ENCODE measurements at regions not wholly inside any gene's neighbourhood (a gene's known extent, or its start where the extent isn't known, plus 50 kb on each side); places are given as distances from the start of the nearest gene placed in this dataset.

DNA sequence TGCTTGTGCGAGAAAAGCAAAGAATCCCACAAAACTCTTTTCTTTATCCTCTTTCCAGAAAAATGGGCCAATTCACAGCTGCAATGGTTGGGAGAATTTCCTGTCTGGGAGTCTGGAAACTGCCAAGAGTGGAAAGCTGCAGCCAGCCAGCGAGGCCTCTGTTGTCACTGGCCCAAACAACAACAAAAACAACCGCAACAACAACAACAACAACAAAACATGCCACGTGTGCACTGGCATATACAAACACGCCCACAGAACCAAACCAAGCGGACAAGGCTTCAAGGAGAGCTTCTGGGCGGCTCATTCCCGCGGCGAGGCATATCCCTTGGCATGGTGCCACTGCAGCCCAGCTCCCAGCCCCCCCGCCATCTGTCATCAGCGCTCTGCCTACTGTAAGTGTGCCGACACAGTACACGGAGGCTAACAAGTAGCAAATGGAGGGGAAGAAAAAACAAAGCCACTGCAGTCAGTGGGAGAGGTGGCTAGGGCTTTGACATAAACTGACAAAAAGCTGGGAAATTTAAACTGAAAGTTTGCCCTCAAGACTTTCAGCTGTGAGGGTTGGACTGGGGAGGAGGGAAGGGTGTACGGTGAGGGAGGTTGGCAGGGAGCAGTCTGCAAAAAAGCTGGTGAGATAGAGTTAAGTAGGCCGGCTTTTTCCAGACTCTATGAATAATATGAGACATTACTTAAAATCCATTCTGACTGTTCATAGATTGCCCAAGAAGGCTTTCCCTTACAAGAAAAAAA, 165.0 kb upstream of the ZNF462 start:
- peak; percentile 23 to 55 for DNase-seq (ENCODE audit: low read depth in 2 of 2)

DNA sequence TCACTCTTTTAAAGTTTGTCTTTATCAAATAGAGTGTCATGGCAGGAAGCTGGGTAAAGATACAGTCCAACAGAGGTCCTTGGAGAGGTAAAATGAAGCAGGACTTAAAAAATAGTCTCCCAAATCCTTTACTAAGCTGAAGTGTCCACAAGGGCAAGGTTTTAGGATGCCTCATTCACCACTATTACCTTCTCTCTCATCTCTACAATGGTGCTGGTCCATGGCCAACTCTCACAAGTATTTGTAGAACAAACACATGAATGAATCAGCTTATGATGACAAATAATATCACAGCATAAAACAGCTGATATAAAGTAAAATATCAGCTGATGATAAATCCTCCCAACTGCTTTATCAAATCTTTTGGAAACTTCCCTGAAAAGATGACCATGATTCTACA, 162.3 kb upstream of the ZNF462 start:
- no peak for DNase-seq (ENCODE audit: low read depth in 2 of 2)

DNA sequence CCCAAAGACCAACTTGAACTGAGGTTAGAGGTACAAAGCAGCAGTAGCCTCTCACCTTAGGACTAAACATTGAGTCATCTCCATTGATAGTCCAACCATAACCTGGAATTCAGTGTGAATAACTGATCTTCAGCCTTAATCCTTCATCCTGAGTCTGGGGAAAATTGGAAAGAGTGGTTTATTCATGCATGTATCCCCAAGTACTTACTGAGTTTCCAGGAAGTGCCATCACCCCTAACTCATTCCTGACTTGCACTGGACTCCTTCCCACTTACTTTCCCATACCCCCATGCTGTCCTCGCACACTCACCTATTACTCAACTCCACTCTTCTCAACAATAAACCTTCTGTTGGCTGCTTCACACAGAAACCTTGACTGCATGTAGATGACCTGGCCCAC, 161.4 kb upstream of the ZNF462 start:
- DNase-seq (ENCODE audit: low read depth in 2 of 2) = no peak

DNA sequence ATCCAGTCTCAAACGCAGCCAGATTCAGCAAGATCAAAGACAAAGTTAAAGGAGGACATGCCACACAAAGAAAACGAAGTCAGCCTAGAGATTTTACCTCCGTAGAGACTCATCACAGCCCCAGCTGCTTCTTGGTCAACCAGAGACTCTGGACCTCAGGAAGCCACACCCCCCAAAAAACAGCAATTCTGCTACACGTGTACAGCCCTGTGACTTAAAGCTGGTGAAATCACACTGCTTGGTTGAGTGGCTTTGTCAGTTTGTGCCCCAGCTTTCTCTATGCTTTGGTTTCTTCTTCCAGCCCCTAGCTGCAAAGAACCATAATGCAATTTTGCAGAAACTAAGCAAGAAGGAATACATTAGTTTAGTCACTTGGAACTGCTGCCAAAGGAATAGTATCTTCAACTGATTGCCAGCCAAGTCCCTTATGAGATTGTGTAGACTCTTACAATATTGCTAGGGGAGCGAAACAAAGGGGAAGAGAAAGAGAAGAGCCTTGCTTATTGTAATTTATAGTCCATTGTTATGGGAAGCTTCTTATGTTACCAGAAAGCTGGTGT, 158.8 kb upstream of the ZNF462 start:
- DNase-seq (ENCODE audit: low read depth in 2 of 2) = no peak

- DNase-seq (ENCODE audit: low read depth in 2 of 2) = no peak
Observed at GRCh38 chr9:106707291-106707690, 155.7 kb upstream of the ZNF462 start.

GRCh38 chr9:106707738-106708474, 155.1 kb upstream of the ZNF462 start:
- DNase-seq (ENCODE audit: low read depth in 2 of 2) = no peak

- DNase-seq (ENCODE audit: low read depth in 2 of 2) = no peak
Observed at GRCh38 chr9:106708475-106709146, 154.4 kb upstream of the ZNF462 start.

GRCh38 chr9:106712279-106712678, 150.7 kb upstream of the ZNF462 start:
- DNase-seq (ENCODE audit: low read depth in 2 of 2) = no peak

GRCh38 chr9:106713206-106713605, 149.8 kb upstream of the ZNF462 start:
- no peak for DNase-seq (ENCODE audit: low read depth in 2 of 2)

GRCh38 chr9:106716820-106717219, 146.1 kb upstream of the ZNF462 start:
- peak in 1 of 2 donors; percentile 76 for DNase-seq (ENCODE audit: low read depth in 2 of 2)

DNA sequence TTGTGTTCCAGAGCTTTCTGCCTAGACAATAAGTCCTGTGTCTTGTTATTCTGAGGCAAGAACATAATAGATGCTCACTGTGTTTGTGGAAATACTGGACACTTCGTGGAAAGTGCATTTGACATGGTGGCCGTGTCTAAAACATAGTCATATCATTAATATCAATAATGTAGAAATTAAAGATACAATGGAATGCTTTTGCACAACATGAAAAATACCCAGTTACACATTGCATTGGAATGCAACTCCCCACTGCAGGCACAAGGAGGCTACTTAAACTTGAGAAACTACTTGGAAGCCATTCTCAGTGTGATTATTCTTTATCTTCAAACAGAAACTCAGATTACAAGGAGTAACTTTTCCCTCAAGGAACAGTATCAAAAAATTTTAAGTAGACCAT, 145.3 kb upstream of the ZNF462 start:
- peak in 1 of 2 donors; percentile 3 for DNase-seq (ENCODE audit: low read depth in 2 of 2)

- DNase-seq (ENCODE audit: low read depth in 2 of 2) = no peak
Observed at GRCh38 chr9:106718936-106719335, 144.0 kb upstream of the ZNF462 start.

- no peak for DNase-seq (ENCODE audit: low read depth in 2 of 2)
Observed at GRCh38 chr9:106722051-106722753, 140.8 kb upstream of the ZNF462 start.

DNA sequence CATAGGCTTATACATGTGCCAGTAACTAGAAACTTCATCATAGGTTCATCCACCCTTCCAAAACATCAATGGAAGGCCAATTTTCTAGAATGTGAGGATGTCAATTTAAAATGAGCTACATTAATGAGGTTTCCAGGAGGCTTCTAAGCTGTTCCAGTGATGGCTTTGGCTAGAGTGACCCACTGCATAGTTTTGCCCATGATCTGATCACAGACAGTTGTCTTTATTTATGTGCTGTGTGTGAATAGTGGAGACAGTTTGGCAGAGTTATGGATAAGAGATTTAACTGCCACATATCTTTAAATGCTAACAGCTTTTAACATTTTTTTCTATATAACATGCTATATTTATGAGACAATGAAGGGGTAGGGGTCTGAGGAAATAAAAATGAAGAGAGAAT, 139.0 kb upstream of the ZNF462 start:
- DNase-seq (ENCODE audit: low read depth in 2 of 2) = no peak

- DNase-seq (ENCODE audit: low read depth in 2 of 2) = no peak
Observed at GRCh38 chr9:106724566-106724965, 138.4 kb upstream of the ZNF462 start.

DNA sequence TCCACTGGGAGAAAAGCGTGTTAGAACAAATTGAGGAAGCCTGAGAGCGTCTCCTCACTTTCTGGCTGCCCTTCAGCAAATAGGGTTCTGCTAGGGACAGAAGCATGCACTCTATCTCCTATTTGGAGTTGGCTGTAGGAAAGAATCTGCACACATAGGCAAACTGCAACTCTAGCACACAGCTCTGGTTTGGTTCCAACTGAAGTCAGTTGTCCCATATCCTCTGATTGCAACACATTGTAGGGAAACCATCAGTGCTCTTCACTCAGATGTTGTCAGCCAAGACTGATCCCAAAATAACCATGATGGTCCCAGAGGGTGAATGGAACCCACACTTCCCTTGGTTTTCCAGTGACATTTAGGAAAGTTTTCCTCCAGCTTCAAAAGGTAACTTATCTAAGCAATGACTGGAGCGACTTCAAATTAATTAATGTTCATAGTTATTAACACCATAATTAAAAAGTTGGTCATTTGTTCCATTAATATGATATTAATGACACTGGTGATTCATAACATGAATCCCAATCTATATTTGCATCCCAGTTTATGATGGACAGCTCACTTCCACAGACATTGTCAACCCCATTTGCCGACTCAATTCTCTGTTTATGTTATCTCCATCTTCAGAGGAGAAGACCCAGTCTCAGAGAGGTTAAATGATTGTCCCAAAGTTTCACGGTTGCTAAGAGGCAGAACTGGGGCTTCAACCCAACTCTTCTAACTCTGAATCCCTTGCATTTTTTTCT, 136.7 kb upstream of the ZNF462 start:
- peak in 1 of 2 donors; percentile 17 for DNase-seq (ENCODE audit: low read depth in 2 of 2)

DNA sequence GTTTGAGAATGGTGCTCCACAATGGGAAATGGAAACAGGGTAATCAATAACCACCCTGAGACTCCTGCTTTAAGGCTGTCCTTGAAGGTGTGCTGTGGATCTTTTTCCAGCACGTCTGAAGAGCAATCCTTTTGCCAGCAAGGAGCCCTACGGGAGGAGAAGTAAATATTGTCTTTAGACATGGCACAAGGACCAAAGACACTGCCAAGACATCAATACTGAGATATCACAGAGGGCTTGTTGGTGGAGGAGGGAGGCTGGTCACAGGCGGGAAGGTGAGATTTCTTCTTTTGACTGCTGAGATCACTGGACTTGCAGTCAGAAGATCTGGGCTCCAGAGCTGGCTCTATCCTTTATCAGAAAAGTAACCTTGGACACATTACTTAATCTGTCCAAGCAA, 135.0 kb upstream of the ZNF462 start:
- no peak for DNase-seq (ENCODE audit: low read depth in 2 of 2)

DNA sequence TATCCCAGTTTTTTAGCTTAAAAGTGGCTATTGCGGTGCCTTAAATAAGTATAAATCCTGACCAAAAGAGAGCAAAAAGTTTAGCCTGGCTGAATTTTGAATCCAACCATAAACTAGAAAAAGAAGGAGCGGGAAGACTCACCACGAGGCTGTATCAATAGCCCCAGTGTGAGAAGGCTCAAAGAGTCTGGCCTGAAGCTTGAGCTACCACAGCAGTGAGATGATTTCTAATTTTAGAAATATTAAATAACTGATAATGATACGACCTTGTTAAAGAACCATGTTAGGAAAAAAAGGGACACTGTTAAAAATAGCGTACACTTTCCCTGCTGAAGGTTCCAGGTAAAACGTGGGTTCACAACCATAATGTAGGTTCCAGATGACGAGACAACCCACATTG, 134.1 kb upstream of the ZNF462 start:
- no peak for DNase-seq (ENCODE audit: low read depth in 2 of 2)

- DNase-seq (ENCODE audit: low read depth in 2 of 2) = no peak
Observed at GRCh38 chr9:106731910-106732309, 131.1 kb upstream of the ZNF462 start.

GRCh38 chr9:106733828-106734380, 129.1 kb upstream of the ZNF462 start:
- no peak for DNase-seq (ENCODE audit: low read depth in 2 of 2)

DNA sequence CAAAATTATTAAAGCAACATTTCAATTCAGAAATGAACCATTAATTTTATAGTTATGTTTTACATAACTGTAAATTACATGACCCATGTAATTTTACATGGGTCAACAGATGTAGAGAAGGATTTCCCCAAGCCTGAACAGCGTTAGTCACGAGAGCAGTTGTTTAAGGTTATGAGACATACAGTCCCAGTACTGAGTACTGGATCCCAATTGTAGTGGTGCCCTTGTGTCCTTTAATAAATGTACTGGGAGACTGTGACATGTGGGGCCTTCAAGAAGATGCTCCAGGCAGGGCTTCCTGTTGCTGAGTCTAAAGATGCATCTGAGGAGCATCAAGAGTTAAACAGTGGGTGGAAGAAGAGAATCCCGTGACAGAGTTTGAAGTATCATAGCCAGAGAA, 125.5 kb upstream of the ZNF462 start:
- DNase-seq (ENCODE audit: low read depth in 2 of 2) = no peak

Measured in lung microvascular endothelial cell (primary cell).